GM12878 (cell line): ENCODE measurements at regions not wholly inside any gene's neighbourhood (a gene's known extent, or its start where the extent isn't known, plus 50 kb on each side); places are given as distances from the start of the nearest gene placed in this dataset.

Source experiments
- BCL11A ChIP-seq: IDR thresholded peaks from 2 replicates; pipeline ENCODE4 v1.6.1; 2011; ENCODE audit warnings: low read depth, low read length
- BRCA1 ChIP-seq: IDR thresholded peaks from 2 replicates; pipeline ENCODE4 v1.6.1; 2011; ENCODE audit warnings: low read depth, low read length, improper control_type of control experiment
- CHD2 ChIP-seq: IDR thresholded peaks from 2 replicates; pipeline ENCODE4 v1.6.1; 2011; ENCODE audit warnings: low read depth, low read length, improper control_type of control experiment, borderline replicate concordance
- DPF2 ChIP-seq: fragments of 450-650 bp; IDR thresholded peaks from 2 replicates; pipeline ENCODE4 v1.6.1; 2017; ENCODE audit warnings: mild to moderate bottlenecking
- HDGF ChIP-seq: fragments of 450-650 bp; IDR thresholded peaks from 2 replicates; pipeline ENCODE4 v1.6.1; 2016; ENCODE audit warnings: antibody characterized with exemption
- JUND ChIP-seq: IDR thresholded peaks from 2 replicates; pipeline ENCODE4 v1.6.1; 2012; ENCODE audit warnings: low read depth, mild to moderate bottlenecking, low read length, improper control_type of control experiment, moderate library complexity
- MEF2A ChIP-seq: IDR thresholded peaks from 2 replicates; pipeline ENCODE4 v1.6.1; 2011; ENCODE audit warnings: low read depth, mild to moderate bottlenecking, low read length, moderate library complexity; ENCODE audit not compliant: insufficient read depth
- MTA2 ChIP-seq: fragments of 450-650 bp; IDR thresholded peaks from 2 replicates; pipeline ENCODE4 v1.6.1; 2016; ENCODE audit warnings: low read depth, mild to moderate bottlenecking, moderate library complexity
- MTA3 ChIP-seq: IDR thresholded peaks from 2 replicates; pipeline ENCODE4 v1.6.1; 2012; ENCODE audit warnings: low read length, inconsistent platforms, borderline replicate concordance
- NRF1 ChIP-seq: conservative IDR thresholded peaks from 2 replicates; pipeline ENCODE4 v1.6.1; 2011; ENCODE audit warnings: mild to moderate bottlenecking, low read depth, low read length, improper control_type of control experiment
- RCOR1 ChIP-seq: conservative IDR thresholded peaks from 2 replicates; pipeline ENCODE4 v1.6.1; 2012; ENCODE audit warnings: low read depth, low read length, improper control_type of control experiment
- SMARCA5 ChIP-seq: fragments of 450-650 bp; IDR thresholded peaks from 2 replicates; pipeline ENCODE4 v1.6.1; 2017; ENCODE audit warnings: mild to moderate bottlenecking
- SMC3 ChIP-seq: IDR thresholded peaks from 2 replicates; pipeline ENCODE4 v1.6.1; 2011; ENCODE audit warnings: low read length, improper control_type of control experiment, borderline replicate concordance
- SRF ChIP-seq, 2 experiments: IDR thresholded peaks; 2 replicates each; pipeline ENCODE4 v1.6.1; 2011; ENCODE audit warnings: low read depth in 2 of 2, low read length in 2 of 2, mild to moderate bottlenecking in 1 of 2, moderate library complexity in 1 of 2
- STAT3 ChIP-seq: IDR thresholded peaks from 2 replicates; pipeline ENCODE4 v1.6.1; 2011; ENCODE audit warnings: low read depth, low read length, improper control_type of control experiment
- TARDBP ChIP-seq: IDR thresholded peaks from 2 replicates; pipeline ENCODE4 v1.6.1; 2016; ENCODE audit warnings: borderline replicate concordance
- TCF3 ChIP-seq: IDR thresholded peaks from 2 replicates; pipeline ENCODE4 v1.6.1; 2012; ENCODE audit warnings: low read depth, mild to moderate bottlenecking, low read length, borderline replicate concordance; ENCODE audit not compliant: insufficient read depth
- ZNF217 ChIP-seq: fragments of 450-650 bp; IDR thresholded peaks from 2 replicates; pipeline ENCODE4 v1.6.1; 2017; ENCODE audit warnings: antibody characterized with exemption, mild to moderate bottlenecking
- ZNF384 ChIP-seq: IDR thresholded peaks from 2 replicates; pipeline ENCODE4 v1.6.1; 2012; ENCODE audit warnings: low read depth, mild to moderate bottlenecking, low read length, improper control_type of control experiment, borderline replicate concordance
- ZZZ3 ChIP-seq: IDR thresholded peaks from 2 replicates; pipeline ENCODE4 v1.6.1; 2011; ENCODE audit warnings: low read depth; ENCODE audit not compliant: control insufficient read depth, insufficient read length
- TF ChIP-seq, protein P1 (sequence below): fragments of 450-650 bp; conservative IDR thresholded peaks from 2 replicates; pipeline ENCODE4 v1.6.1; 2017; ENCODE audit warnings: mild to moderate bottlenecking, moderate library complexity
- TF ChIP-seq, protein P2 (sequence below): fragments of 450-650 bp; IDR thresholded peaks from 2 replicates; pipeline ENCODE4 v1.6.1; 2017; ENCODE audit warnings: mild to moderate bottlenecking, moderate library complexity
- TF ChIP-seq, protein P3 (sequence below): fragments of 450-650 bp; formaldehyde crosslinking; IDR thresholded peaks from 2 replicates; pipeline ENCODE4 v1.4.0; 2022; ENCODE audit warnings: mild to moderate bottlenecking, moderate library complexity

DNA sequence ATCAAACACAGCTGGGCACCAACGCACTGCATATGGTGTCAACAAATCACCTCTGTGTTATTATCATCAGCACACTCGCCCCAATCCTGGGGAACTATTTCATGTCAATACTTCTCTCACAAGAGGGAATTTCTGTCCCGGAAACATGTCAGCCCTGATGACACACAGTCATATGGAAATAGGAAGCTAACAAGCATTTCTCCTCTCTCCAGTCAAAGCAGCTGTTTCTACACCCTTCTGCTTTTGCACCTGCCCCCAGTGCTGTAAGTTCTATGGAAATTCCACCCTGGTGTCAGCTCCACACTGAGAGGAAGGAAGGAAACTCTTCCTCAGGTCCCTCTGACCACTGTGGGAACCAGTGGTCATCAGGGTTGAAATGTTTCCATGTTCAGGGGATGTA, 447.6 kb upstream of the ID2 start (continued):
- TF ChIP-seq, protein P1, sequence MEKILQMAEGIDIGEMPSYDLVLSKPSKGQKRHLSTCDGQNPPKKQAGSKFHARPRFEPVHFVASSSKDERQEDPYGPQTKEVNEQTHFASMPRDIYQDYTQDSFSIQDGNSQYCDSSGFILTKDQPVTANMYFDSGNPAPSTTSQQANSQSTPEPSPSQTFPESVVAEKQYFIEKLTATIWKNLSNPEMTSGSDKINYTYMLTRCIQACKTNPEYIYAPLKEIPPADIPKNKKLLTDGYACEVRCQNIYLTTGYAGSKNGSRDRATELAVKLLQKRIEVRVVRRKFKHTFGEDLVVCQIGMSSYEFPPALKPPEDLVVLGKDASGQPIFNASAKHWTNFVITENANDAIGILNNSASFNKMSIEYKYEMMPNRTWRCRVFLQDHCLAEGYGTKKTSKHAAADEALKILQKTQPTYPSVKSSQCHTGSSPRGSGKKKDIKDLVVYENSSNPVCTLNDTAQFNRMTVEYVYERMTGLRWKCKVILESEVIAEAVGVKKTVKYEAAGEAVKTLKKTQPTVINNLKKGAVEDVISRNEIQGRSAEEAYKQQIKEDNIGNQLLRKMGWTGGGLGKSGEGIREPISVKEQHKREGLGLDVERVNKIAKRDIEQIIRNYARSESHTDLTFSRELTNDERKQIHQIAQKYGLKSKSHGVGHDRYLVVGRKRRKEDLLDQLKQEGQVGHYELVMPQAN, result no peak
- TF ChIP-seq SMC3 (no peak), SMARCA5 (0 out of 2 replicates have a peak, but pooled peaks have one; percentile 6), BCL11A (peak; percentile 32; the same call in 1 of the 2 replicates), STAT3 (no peak), ZZZ3 (no peak), ZNF384 (no peak), CHD2 (no peak), MEF2A (no peak), HDGF (no peak), DPF2 (no peak), MTA3 (peak; percentile 53; the same call in 1 of the 2 replicates), NRF1 (no peak), RCOR1 (no peak), JUND (no peak), ZNF217 (no peak), MTA2 (no peak), SRF (IDR thresholded peaks at IDR 0.05; ENCODE audit: low read depth in 2 of 2, low read length in 2 of 2) (no peak), TARDBP (no peak), BRCA1 (no peak), TCF3 (no peak)
- TF ChIP-seq, protein P2, sequence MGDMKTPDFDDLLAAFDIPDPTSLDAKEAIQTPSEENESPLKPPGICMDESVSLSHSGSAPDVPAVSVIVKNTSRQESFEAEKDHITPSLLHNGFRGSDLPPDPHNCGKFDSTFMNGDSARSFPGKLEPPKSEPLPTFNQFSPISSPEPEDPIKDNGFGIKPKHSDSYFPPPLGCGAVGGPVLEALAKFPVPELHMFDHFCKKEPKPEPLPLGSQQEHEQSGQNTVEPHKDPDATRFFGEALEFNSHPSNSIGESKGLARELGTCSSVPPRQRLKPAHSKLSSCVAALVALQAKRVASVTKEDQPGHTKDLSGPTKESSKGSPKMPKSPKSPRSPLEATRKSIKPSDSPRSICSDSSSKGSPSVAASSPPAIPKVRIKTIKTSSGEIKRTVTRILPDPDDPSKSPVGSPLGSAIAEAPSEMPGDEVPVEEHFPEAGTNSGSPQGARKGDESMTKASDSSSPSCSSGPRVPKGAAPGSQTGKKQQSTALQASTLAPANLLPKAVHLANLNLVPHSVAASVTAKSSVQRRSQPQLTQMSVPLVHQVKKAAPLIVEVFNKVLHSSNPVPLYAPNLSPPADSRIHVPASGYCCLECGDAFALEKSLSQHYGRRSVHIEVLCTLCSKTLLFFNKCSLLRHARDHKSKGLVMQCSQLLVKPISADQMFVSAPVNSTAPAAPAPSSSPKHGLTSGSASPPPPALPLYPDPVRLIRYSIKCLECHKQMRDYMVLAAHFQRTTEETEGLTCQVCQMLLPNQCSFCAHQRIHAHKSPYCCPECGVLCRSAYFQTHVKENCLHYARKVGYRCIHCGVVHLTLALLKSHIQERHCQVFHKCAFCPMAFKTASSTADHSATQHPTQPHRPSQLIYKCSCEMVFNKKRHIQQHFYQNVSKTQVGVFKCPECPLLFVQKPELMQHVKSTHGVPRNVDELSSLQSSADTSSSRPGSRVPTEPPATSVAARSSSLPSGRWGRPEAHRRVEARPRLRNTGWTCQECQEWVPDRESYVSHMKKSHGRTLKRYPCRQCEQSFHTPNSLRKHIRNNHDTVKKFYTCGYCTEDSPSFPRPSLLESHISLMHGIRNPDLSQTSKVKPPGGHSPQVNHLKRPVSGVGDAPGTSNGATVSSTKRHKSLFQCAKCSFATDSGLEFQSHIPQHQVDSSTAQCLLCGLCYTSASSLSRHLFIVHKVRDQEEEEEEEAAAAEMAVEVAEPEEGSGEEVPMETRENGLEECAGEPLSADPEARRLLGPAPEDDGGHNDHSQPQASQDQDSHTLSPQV, result no peak
- TF ChIP-seq, protein P3, sequence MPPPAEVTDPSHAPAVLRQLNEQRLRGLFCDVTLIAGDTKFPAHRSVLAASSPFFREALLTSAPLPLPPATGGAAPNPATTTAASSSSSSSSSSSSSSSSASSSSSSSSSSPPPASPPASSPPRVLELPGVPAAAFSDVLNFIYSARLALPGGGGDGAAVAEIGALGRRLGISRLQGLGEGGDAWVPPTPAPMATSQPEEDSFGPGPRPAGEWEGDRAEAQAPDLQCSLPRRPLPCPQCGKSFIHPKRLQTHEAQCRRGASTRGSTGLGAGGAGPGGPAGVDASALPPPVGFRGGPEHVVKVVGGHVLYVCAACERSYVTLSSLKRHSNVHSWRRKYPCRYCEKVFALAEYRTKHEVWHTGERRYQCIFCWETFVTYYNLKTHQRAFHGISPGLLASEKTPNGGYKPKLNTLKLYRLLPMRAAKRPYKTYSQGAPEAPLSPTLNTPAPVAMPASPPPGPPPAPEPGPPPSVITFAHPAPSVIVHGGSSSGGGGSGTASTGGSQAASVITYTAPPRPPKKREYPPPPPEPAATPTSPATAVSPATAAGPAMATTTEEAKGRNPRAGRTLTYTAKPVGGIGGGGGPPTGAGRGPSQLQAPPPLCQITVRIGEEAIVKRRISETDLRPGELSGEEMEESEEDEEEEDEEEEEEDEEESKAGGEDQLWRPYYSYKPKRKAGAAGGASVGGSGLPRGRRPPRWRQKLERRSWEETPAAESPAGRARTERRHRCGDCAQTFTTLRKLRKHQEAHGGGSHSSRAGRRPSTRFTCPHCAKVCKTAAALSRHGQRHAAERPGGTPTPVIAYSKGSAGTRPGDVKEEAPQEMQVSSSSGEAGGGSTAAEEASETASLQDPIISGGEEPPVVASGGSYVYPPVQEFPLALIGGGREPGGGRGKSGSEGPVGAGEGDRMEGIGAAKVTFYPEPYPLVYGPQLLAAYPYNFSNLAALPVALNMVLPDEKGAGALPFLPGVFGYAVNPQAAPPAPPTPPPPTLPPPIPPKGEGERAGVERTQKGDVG, result no peak
